Activated CD4-positive, alpha-beta T cell treated with anti-CD3 and anti-CD28 coated beads, Interleukin-2, Interleukin-4, amounts not matched to agents 100 ng/mL and 50 ng/mL, durations not matched to agents 16 hours and 8 hours (primary cell): ENCODE measurements at regions not wholly inside any gene's neighbourhood (a gene's known extent, or its start where the extent isn't known, plus 50 kb on each side); places are given as distances from the start of the nearest gene placed in this dataset.

Experiments
- DNase-seq: peaks from one replicate; pipeline ENCODE4 v3.0.0-alpha.2; 2020; ENCODE audit warnings: low spot score

- DNase-seq: no peak
Observed at GRCh38 chr12:96132819-96133218, 61.4 kb upstream of the ELK3 start.

GRCh38 chr12:96134200-96134599 lies 60.0 kb upstream of the ELK3 start:
- DNase-seq: no peak

GRCh38 chr12:96136161-96136560 lies 58.0 kb upstream of the ELK3 start:
- no peak for DNase-seq

GRCh38 chr12:96136725-96137378 lies 57.3 kb upstream of the ELK3 start:
- peak; percentile 45 for DNase-seq

GRCh38 chr12:96140174-96140573 lies 54.0 kb upstream of the ELK3 start:
- no peak for DNase-seq

GRCh38 chr12:96141216-96141912 lies 52.8 kb upstream of the ELK3 start:
- no peak for DNase-seq

- no peak for DNase-seq
Observed at GRCh38 chr12:96143392-96143791, 50.8 kb upstream of the ELK3 start.

GRCh38 chr12:96143827-96144565 lies 50.2 kb upstream of the ELK3 start:
- DNase-seq: no peak
